ENCODE measurements at regions not wholly inside any gene's neighbourhood (a gene's known extent, or its start where the extent isn't known, plus 50 kb on each side); places are given as distances from the start of the nearest gene placed in this dataset.

- TF ChIP-seq CTCF (IDR thresholded peaks at IDR 0.05) (no peak), POLR2A (IDR thresholded peaks at IDR 0.05) (no peak)
Measured at GRCh38 chr4:79652232-79652631, 244.2 kb upstream of the GK2 start.
